PC-9 (cell line): ENCODE measurements at regions not wholly inside any gene's neighbourhood (a gene's known extent, or its start where the extent isn't known, plus 50 kb on each side); places are given as distances from the start of the nearest gene placed in this dataset.
"Not testable (repeated sequence)": the region's sequence is repeated elsewhere in the genome, so short reads cannot be mapped to it uniquely, and the experiment has no call there.

ENCODE experiments used
- CTCF ChIP-seq: fragments of 200-600 bp; sonication (generic); conservative IDR thresholded peaks from 2 replicates; pipeline ENCODE4 v1.6.1; 2017; ENCODE audit warnings: mixed run types, antibody characterized with exemption, mild to moderate bottlenecking, moderate library complexity
- EZH2 ChIP-seq: fragments of 200-600 bp; sonication (generic); IDR thresholded peaks from 2 replicates; pipeline ENCODE4 v1.8.0; 2017; ENCODE audit warnings: antibody characterized with exemption, low read depth

- not testable (repeated sequence) for TF ChIP-seq EZH2, CTCF
Observed at GRCh38 chr9:2397875-2398274, 223.7 kb upstream of the VLDLR start.
